HPDE6-E6E7 (cell line): ENCODE measurements at regions not wholly inside any gene's neighbourhood (a gene's known extent, or its start where the extent isn't known, plus 50 kb on each side); places are given as distances from the start of the nearest gene placed in this dataset.

Source experiments
- DNase-seq: peaks from one replicate; pipeline ENCODE4 v3.0.0; 2011; ENCODE audit warnings: missing footprints; ENCODE audit errors: extremely low spot score

- no peak for DNase-seq
Measured at GRCh38 chr2:60657673-60658072, 98.4 kb upstream of the PAPOLG start.

- DNase-seq: no peak
Measured at GRCh38 chr2:60659026-60659425, 97.0 kb upstream of the PAPOLG start.

- DNase-seq: no peak
Measured at GRCh38 chr2:60661073-60661738, 94.9 kb upstream of the PAPOLG start.

- DNase-seq: no peak
Measured at GRCh38 chr2:60662781-60663180, 93.3 kb upstream of the PAPOLG start.

- DNase-seq: no peak
Measured at GRCh38 chr2:60671966-60672365, 84.1 kb upstream of the PAPOLG start.

- DNase-seq: peak; percentile 85
Measured at GRCh38 chr2:60674524-60675165, 81.4 kb upstream of the PAPOLG start.

- no peak for DNase-seq
Measured at GRCh38 chr2:60675301-60675700, 80.8 kb upstream of the PAPOLG start.

- no peak for DNase-seq
Measured at GRCh38 chr2:60676706-60677330, 79.2 kb upstream of the PAPOLG start.

GRCh38 chr2:60677356-60677755 lies 78.7 kb upstream of the PAPOLG start:
- DNase-seq: no peak

GRCh38 chr2:60678551-60678950 lies 77.5 kb upstream of the PAPOLG start:
- no peak for DNase-seq

- no peak for DNase-seq
Measured at GRCh38 chr2:60679036-60679780, 76.9 kb upstream of the PAPOLG start.

- no peak for DNase-seq
Measured at GRCh38 chr2:60693551-60693950, 62.5 kb upstream of the PAPOLG start.

GRCh38 chr2:60695793-60696192 lies 60.3 kb upstream of the PAPOLG start:
- DNase-seq: no peak

GRCh38 chr2:60699617-60700016 lies 56.5 kb upstream of the PAPOLG start:
- no peak for DNase-seq

- DNase-seq: peak; percentile 15
Measured at GRCh38 chr2:60706021-60706420, 50.0 kb upstream of the PAPOLG start.
